Hepatocyte (in vitro differentiated cells): ENCODE measurements at regions not wholly inside any gene's neighbourhood (a gene's known extent, or its start where the extent isn't known, plus 50 kb on each side); places are given as distances from the start of the nearest gene placed in this dataset.

Experiments
- EZH2 ChIP-seq: fragments of 200-600 bp; sonication (generic); IDR thresholded peaks from 2 replicates; pipeline ENCODE4 v1.6.1; 2016; ENCODE audit warnings: antibody characterized with exemption, mild to moderate bottlenecking, borderline replicate concordance
- EZH2phosphoT487 ChIP-seq: fragments of 200-600 bp; sonication (generic); IDR thresholded peaks from one replicate; pipeline ENCODE4 v1.6.1; 2018; ENCODE audit warnings: antibody characterized with exemption, mild to moderate bottlenecking, low read depth, moderate library complexity; ENCODE audit not compliant: unreplicated experiment, severe bottlenecking
- TF ChIP-seq, protein P1 (sequence below): fragments of 200-600 bp; sonication (generic); IDR thresholded peaks from 2 replicates; pipeline ENCODE4 v1.5.1; 2016; ENCODE audit warnings: antibody characterized with exemption, mild to moderate bottlenecking; ENCODE audit not compliant: poor library complexity

DNA sequence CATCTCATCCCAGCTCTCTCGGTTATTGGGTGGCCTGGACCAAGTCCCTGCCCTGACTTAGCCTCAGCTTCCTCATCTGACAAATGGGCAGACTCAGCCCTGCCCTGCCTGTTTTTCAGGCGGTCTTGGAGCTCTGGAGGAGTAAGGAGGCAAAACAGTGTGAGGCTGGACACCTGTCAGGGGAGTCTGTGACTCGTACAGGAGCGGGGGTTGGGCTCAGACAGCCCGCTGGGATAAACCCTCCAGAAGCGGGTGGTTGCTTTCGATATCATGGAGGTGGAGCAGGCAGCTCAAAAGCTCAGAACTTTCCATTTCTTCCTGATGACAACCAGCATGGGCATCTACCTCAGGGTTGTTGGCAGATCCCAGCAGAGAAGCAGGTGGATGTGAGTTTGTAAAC lies 72.9 kb upstream of the GGTA1 start:
- TF ChIP-seq, protein P1, sequence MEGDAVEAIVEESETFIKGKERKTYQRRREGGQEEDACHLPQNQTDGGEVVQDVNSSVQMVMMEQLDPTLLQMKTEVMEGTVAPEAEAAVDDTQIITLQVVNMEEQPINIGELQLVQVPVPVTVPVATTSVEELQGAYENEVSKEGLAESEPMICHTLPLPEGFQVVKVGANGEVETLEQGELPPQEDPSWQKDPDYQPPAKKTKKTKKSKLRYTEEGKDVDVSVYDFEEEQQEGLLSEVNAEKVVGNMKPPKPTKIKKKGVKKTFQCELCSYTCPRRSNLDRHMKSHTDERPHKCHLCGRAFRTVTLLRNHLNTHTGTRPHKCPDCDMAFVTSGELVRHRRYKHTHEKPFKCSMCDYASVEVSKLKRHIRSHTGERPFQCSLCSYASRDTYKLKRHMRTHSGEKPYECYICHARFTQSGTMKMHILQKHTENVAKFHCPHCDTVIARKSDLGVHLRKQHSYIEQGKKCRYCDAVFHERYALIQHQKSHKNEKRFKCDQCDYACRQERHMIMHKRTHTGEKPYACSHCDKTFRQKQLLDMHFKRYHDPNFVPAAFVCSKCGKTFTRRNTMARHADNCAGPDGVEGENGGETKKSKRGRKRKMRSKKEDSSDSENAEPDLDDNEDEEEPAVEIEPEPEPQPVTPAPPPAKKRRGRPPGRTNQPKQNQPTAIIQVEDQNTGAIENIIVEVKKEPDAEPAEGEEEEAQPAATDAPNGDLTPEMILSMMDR, result no peak
- TF ChIP-seq EZH2 (no peak), EZH2phosphoT487 (no peak)
